OCI-LY7 (cell line): ENCODE measurements at regions not wholly inside any gene's neighbourhood (a gene's known extent, or its start where the extent isn't known, plus 50 kb on each side); places are given as distances from the start of the nearest gene placed in this dataset.

ENCODE experiments used
- BruUV-seq: library from RNA; stranded (reverse); fragments of 400-500 nt; replicated peaks from 2 replicates; lab custom pipeline; 2021; lab: Mats Ljungman, UMichigan
- CTCF ChIA-PET: fragments of 300-600 bp; sonication (Branson Sonifier 250); formaldehyde crosslinking; loops from one replicate; lab custom pipeline; 2022; ENCODE audit warnings: antibody characterized with exemption; ENCODE audit not compliant: unreplicated experiment; lab: Charles Lee
- POLR2A ChIA-PET: fragments of 300-600 bp; sonication (Branson Sonifier 250); formaldehyde crosslinking; loops from one replicate; lab custom pipeline; 2022; ENCODE audit warnings: antibody characterized with exemption; lab: Charles Lee
- DNase-seq: peaks from one replicate; pipeline ENCODE4 v3.0.0-alpha.2; 2015; ENCODE audit warnings: low spot score
- H2AFZ ChIP-seq: fragments of 200-600 bp; sonication (generic), shearing (Covaris generic); 2 replicates; pipeline ENCODE4 v1.6.1; 2014; ENCODE audit warnings: mild to moderate bottlenecking, antibody characterized with exemption, low read length, moderate library complexity
- H3K27ac ChIP-seq: fragments of 200-600 bp; sonication (generic); 2 replicates; pipeline ENCODE4 v1.5.1; 2014; ENCODE audit warnings: mixed run types, low read depth, mild to moderate bottlenecking, moderate library complexity, low read length, inconsistent platforms; ENCODE audit not compliant: poor library complexity, severe bottlenecking
- H3K36me3 ChIP-seq: fragments of 200-600 bp; sonication (generic); 2 replicates; pipeline ENCODE4 v1.6.1; 2014; ENCODE audit warnings: mild to moderate bottlenecking, antibody characterized with exemption, low read length, moderate library complexity, mixed read lengths; ENCODE audit not compliant: insufficient read depth
- H3K4me1 ChIP-seq: fragments of 200-600 bp; sonication (generic); 2 replicates; pipeline ENCODE4 v1.5.1; 2014; ENCODE audit warnings: mild to moderate bottlenecking, low read length; ENCODE audit not compliant: insufficient read depth, poor library complexity, severe bottlenecking
- H3K4me2 ChIP-seq: fragments of 200-600 bp; sonication (generic); 2 replicates; pipeline ENCODE4 v1.6.1; 2014; ENCODE audit warnings: mild to moderate bottlenecking, low read length
- H3K4me3 ChIP-seq: fragments of 200-600 bp; sonication (generic); 2 replicates; pipeline ENCODE4 v1.5.1; 2014; ENCODE audit warnings: mild to moderate bottlenecking, low read depth, low read length; ENCODE audit not compliant: poor library complexity, severe bottlenecking
- H3K79me2 ChIP-seq: fragments of 200-600 bp; sonication (generic); 2 replicates; pipeline ENCODE4 v1.6.1; 2016; ENCODE audit warnings: low read depth, mild to moderate bottlenecking, low read length, moderate library complexity, mixed read lengths; ENCODE audit not compliant: insufficient read depth
- H3K9me2 ChIP-seq: fragments of 200-600 bp; sonication (generic); 2 replicates; pipeline ENCODE4 v1.6.1; 2016; ENCODE audit warnings: mild to moderate bottlenecking, low read length, mixed read lengths; ENCODE audit not compliant: insufficient read depth
- H3K9me3 ChIP-seq: fragments of 200-600 bp; sonication (generic); 2 replicates; pipeline ENCODE4 v1.6.1; 2014; ENCODE audit warnings: mild to moderate bottlenecking, mixed run types, low read length, mixed read lengths
- H4K20me1 ChIP-seq: fragments of 200-600 bp; sonication (generic); 2 replicates; pipeline ENCODE4 v1.6.1; 2014; ENCODE audit warnings: mild to moderate bottlenecking, antibody characterized with exemption, low read length, moderate library complexity, mixed read lengths; ENCODE audit not compliant: insufficient read depth
- CTCF ChIP-seq: fragments of 200-600 bp; sonication (generic); conservative IDR thresholded peaks from 2 replicates; pipeline ENCODE4 v1.5.1; 2014; ENCODE audit warnings: mild to moderate bottlenecking, antibody characterized with exemption, low read length, moderate library complexity, mixed read lengths
- EZH2phosphoT487 ChIP-seq: fragments of 200-600 bp; sonication (generic); IDR thresholded peaks from 2 replicates; pipeline ENCODE4 v1.6.1; 2018; ENCODE audit warnings: low read depth, borderline replicate concordance, mild to moderate bottlenecking, mixed run types, antibody characterized with exemption, low read length, moderate library complexity, mixed read lengths
- intact Hi-C: fragments of 100-400 bp; cut with micrococcal nuclease; formaldehyde crosslinking; loops from one replicate; pipeline ENCODE4 v1.10.0; 2022; ENCODE audit not compliant: unreplicated experiment

- no peak for TF ChIP-seq EZH2phosphoT487
- TF ChIP-seq CTCF = no peak
- Histone ChIP-seq H3K9me3 (no peaks in the 10 kb centered on the region), H4K20me1 (no peaks in the 10 kb centered on the region), H3K79me2 (no peaks in the 10 kb centered on the region), H3K36me3 (no peaks in the 10 kb centered on the region), H2AFZ (no peak overlapping the region), H3K4me1 (no peaks in the 10 kb centered on the region), H3K9me2 (no peaks in the 10 kb centered on the region), H3K27ac (no peak overlapping the region), H3K4me3 (no peak overlapping the region), H3K4me2 (no peak overlapping the region)
- intact Hi-C loops = no loop called here
- POLR2A ChIA-PET = interaction anchor here (1.0 kb wide), 1 partner anchor 11 kb away, joined by 4 read pairs; no protein-coding TSS in a partner anchor
- CTCF ChIA-PET = no interaction called here
- no peak for DNase-seq
- BruUV-seq = no TSS peak
These were observed 1402.5 kb upstream of the CELF2 start for GRCh38 chr10:9615189-9615588.

- no peak overlapping the region for H3K4me2 ChIP-seq
- no peak overlapping the region for H2AFZ ChIP-seq
- H4K20me1 ChIP-seq = no peaks in the 10 kb centered on the region
- BruUV-seq = no TSS peak
- H3K4me3 ChIP-seq = no peak overlapping the region
- TF ChIP-seq EZH2phosphoT487 = no peak
- no peak for TF ChIP-seq CTCF
- H3K36me3 ChIP-seq = no peaks in the 10 kb centered on the region
- H3K27ac ChIP-seq = no peak overlapping the region
- H3K9me3 ChIP-seq = no peaks in the 10 kb centered on the region
- no peaks in the 10 kb centered on the region for H3K4me1 ChIP-seq
- DNase-seq = no peak
- no peaks in the 10 kb centered on the region for H3K79me2 ChIP-seq
- no peaks in the 10 kb centered on the region for H3K9me2 ChIP-seq
- ChIA-PET POLR2A (no interaction called here), CTCF (no interaction called here)
- intact Hi-C loops = no loop called here
These were observed 1396.5 kb upstream of the CELF2 start for GRCh38 chr10:9621216-9621615.

GRCh38 chr10:9625304-9625703 lies 1392.4 kb upstream of the CELF2 start:
- intact Hi-C loops = no loop called here
- no peak overlapping the region for H3K4me3 ChIP-seq
- H3K9me3 ChIP-seq = no peaks in the 10 kb centered on the region
- H2AFZ ChIP-seq = no peak overlapping the region
- H3K36me3 ChIP-seq = no peaks in the 10 kb centered on the region
- TF ChIP-seq CTCF (no peak), EZH2phosphoT487 (no peak)
- no peak overlapping the region for H3K27ac ChIP-seq
- no peaks in the 10 kb centered on the region for H3K79me2 ChIP-seq
- no TSS peak for BruUV-seq
- no peaks in the 10 kb centered on the region for H3K9me2 ChIP-seq
- H3K4me1 ChIP-seq = no peaks in the 10 kb centered on the region
- no peak overlapping the region for H3K4me2 ChIP-seq
- no peak for DNase-seq
- ChIA-PET POLR2A (interaction anchor here (0.6 to 1.0 kb wide), 2 partner anchors 15 to 1560 kb away, joined by 3 read pairs; no protein-coding TSS in a partner anchor), CTCF (no interaction called here)
- H4K20me1 ChIP-seq = no peaks in the 10 kb centered on the region
